SK-N-SH (cell line): ENCODE measurements at regions not wholly inside any gene's neighbourhood (a gene's known extent, or its start where the extent isn't known, plus 50 kb on each side); places are given as distances from the start of the nearest gene placed in this dataset.
A peak's percentile ranks its signal among the peaks of the same experiment; 100 is the strongest.

Source experiments
- CTCF ChIA-PET: fragments of 300-600, 350-600 bp; formaldehyde crosslinking; extraction: SDS; loops from one replicate; lab custom pipeline; 2021; lab: Yijun Ruan, JAX
- POLR2A ChIA-PET: fragments of 350-600 bp; sonication (Branson Sonifier 250); formaldehyde crosslinking; extraction: SDS; loops from one replicate; lab custom pipeline; 2020; ENCODE audit warnings: antibody characterized with exemption, inconsistent platforms; lab: Yijun Ruan, JAX
- DNase-seq: peaks from one replicate; pipeline ENCODE4 v3.0.0; 2012
- H2AFZ ChIP-seq: fragments of 200-600 bp; sonication (generic); 2 replicates; pipeline ENCODE4 v1.8.1; 2016; ENCODE audit warnings: antibody characterized with exemption, mild to moderate bottlenecking, low read depth
- H3F3A ChIP-seq: fragments of 200-600 bp; sonication (generic); replicated peaks from 2 replicates; pipeline ENCODE3; 2016; ENCODE audit warnings: antibody characterized with exemption, mild to moderate bottlenecking; ENCODE audit not compliant: insufficient read depth
- H3K27ac ChIP-seq, 2 experiments: fragments of 200-500 bp in 1 of 2; fragments of 200-600 bp in 1 of 2; sonication (Bioruptor generic) in 1 of 2; sonication (generic), shearing (Covaris generic) in 1 of 2; 2 replicates each; pipeline versions ENCODE4 v1.5.1 to v1.6.1; 2014 to 2016; ENCODE audit warnings: low read depth in 2 of 2, inconsistent platforms in 1 of 2, low read length in 1 of 2, mild to moderate bottlenecking in 1 of 2, mixed read lengths in 1 of 2
- H3K27me3 ChIP-seq: fragments of 200-600 bp; sonication (generic), shearing (Covaris generic); 2 replicates; pipeline ENCODE4 v1.6.1; 2016; ENCODE audit warnings: mixed run types; ENCODE audit not compliant: insufficient read depth
- H3K36me3 ChIP-seq, 2 experiments: fragments of 200-500 bp in 1 of 2; fragments of 200-600 bp in 1 of 2; sonication (Bioruptor generic) in 1 of 2; sonication (generic) in 1 of 2; replicated peaks in 1 of 2; 2 replicates each; pipeline versions ENCODE3 to v1.5.1; 2014 to 2016; ENCODE audit warnings: low read length in 1 of 2, mild to moderate bottlenecking in 1 of 2; ENCODE audit not compliant: insufficient read depth in 2 of 2, control insufficient read depth in 1 of 2
- H3K4me1 ChIP-seq, 2 experiments: fragments of 200-500 bp in 1 of 2; fragments of 200-600 bp in 1 of 2; sonication (Bioruptor generic) in 1 of 2; sonication (generic), shearing (Covaris generic) in 1 of 2; 2 replicates each; pipeline versions ENCODE4 v1.5.1 to v1.6.1; 2014 to 2016; ENCODE audit warnings: low read depth in 1 of 2, low read length in 1 of 2, mixed run types in 1 of 2; ENCODE audit not compliant: insufficient read depth in 2 of 2, control insufficient read depth in 1 of 2
- H3K4me2 ChIP-seq: fragments of 200-600 bp; sonication (generic), shearing (Covaris generic); 2 replicates; pipeline ENCODE4 v1.6.1; 2017; ENCODE audit warnings: mixed run types
- H3K4me3 ChIP-seq, 2 experiments: fragments of 200-500 bp in 1 of 2; fragments of 200-600 bp in 1 of 2; sonication (Bioruptor generic) in 1 of 2; sonication (generic), shearing (Covaris generic) in 1 of 2; 2 replicates each; pipeline versions ENCODE4 v1.5.1 to v1.8.1; 2014 to 2016; ENCODE audit warnings: low read depth in 2 of 2, inconsistent platforms in 1 of 2, low read length in 1 of 2, mild to moderate bottlenecking in 1 of 2, mixed read lengths in 1 of 2, moderate library complexity in 1 of 2
- H3K79me2 ChIP-seq: fragments of 200-600 bp; sonication (generic); 2 replicates; pipeline ENCODE4 v1.8.1; 2017; ENCODE audit warnings: mild to moderate bottlenecking; ENCODE audit not compliant: insufficient read depth
- H3K9ac ChIP-seq: fragments of 200-600 bp; sonication (generic); 2 replicates; pipeline ENCODE4 v1.6.1; 2017; ENCODE audit warnings: mixed run types
- H3K9me2 ChIP-seq: fragments of 200-600 bp; sonication (generic); 2 replicates; pipeline ENCODE4 v1.6.1; 2017; ENCODE audit warnings: mixed run types
- H3K9me3 ChIP-seq: fragments of 200-600 bp; sonication (generic); 2 replicates; pipeline ENCODE4 v1.6.1; 2017; ENCODE audit warnings: mixed run types, mild to moderate bottlenecking, moderate library complexity
- H4K20me1 ChIP-seq: fragments of 200-600 bp; sonication (generic); 2 replicates; pipeline ENCODE4 v1.6.1; 2017; ENCODE audit warnings: mild to moderate bottlenecking, mixed run types; ENCODE audit not compliant: insufficient read depth
- CHD2 ChIP-seq: fragments of 150-350 bp; IDR thresholded peaks from 2 replicates; pipeline ENCODE4 v1.6.1; 2018; ENCODE audit warnings: low read length; ENCODE audit not compliant: partially characterized antibody
- ELF1 ChIP-seq: IDR thresholded peaks from 2 replicates; pipeline ENCODE4 v1.4.0; 2012
- FOSL2 ChIP-seq: IDR thresholded peaks from 2 replicates; pipeline ENCODE4 v1.4.0; 2012; ENCODE audit warnings: low read depth, mild to moderate bottlenecking, moderate library complexity, borderline replicate concordance
- GABPA ChIP-seq: IDR thresholded peaks from 2 replicates; pipeline ENCODE4 v1.4.0; 2012; ENCODE audit warnings: low read depth, mild to moderate bottlenecking
- MEF2A ChIP-seq: IDR thresholded peaks from 2 replicates; pipeline ENCODE4 v1.4.0; 2012; ENCODE audit warnings: low read depth, borderline replicate concordance
- POLR2AphosphoS5 ChIP-seq: IDR thresholded peaks from 2 replicates; pipeline ENCODE4 v1.6.1; 2012; ENCODE audit warnings: low read depth, low read length
- RAD21 ChIP-seq: IDR thresholded peaks from 2 replicates; pipeline ENCODE4 v1.6.1; 2012; ENCODE audit warnings: mild to moderate bottlenecking, low read length
- RCOR1 ChIP-seq: fragments of 150-350 bp; IDR thresholded peaks from 2 replicates; pipeline ENCODE4 v1.6.1; 2017; ENCODE audit warnings: antibody characterized with exemption, low read length
- RFX5 ChIP-seq: IDR thresholded peaks from 2 replicates; pipeline ENCODE4 v1.6.1; 2012; ENCODE audit warnings: mild to moderate bottlenecking, improper control_type of control experiment, low read length
- SIN3A ChIP-seq: IDR thresholded peaks from 2 replicates; pipeline ENCODE4 v1.6.1; 2012; ENCODE audit warnings: low read depth, mild to moderate bottlenecking, low read length, moderate library complexity, borderline replicate concordance
- TAF1 ChIP-seq: IDR thresholded peaks from 2 replicates; pipeline ENCODE4 v1.6.1; 2012; ENCODE audit warnings: low read depth, mild to moderate bottlenecking, low read length, moderate library complexity, borderline replicate concordance
- WGBS: methylation state at CpG from one replicate; pipeline ENCODE4 v1.1.6; 2017; ENCODE audit warnings: low lambda C conversion rate; 5-methylcytosine and 5-hydroxymethylcytosine counted together
- TF ChIP-seq, protein P1 (sequence below): fragments of 150-350 bp; IDR thresholded peaks from 2 replicates; pipeline ENCODE4 v1.6.1; 2016; ENCODE audit warnings: mild to moderate bottlenecking, low read depth, low read length
- TF ChIP-seq, protein P2 (sequence below): fragments of 150-350 bp; IDR thresholded peaks from 2 replicates; pipeline ENCODE4 v1.6.1; 2017; ENCODE audit warnings: antibody characterized with exemption, low read length, low read depth, borderline replicate concordance
- TF ChIP-seq, protein P3 (sequence below): IDR thresholded peaks from 2 replicates; pipeline ENCODE4; 2012

DNA sequence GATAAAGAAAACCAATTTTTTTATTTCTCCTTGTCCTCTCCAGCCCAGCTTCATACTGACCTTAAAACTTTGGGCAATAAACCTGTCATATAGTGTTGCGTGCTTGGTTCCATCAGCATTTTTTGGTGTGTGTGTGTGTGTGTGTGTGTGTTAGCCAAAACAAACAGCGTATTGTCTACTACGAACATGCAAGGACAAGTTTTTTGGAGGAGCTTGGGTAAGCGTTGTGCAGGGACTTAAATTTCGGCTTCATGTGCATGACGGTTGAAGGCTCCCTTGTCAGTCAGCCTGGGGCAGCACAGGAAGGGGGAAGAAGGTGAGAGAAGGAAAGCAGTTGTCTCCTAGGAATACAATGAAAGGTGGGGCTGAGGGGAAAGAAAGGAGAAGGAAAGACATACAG lies 62.0 kb upstream of the PAX1 start:
- ChIA-PET CTCF (no interaction called here), POLR2A (no interaction called here)
- WGBS: 0% methylated on average over 6 of the region's 6 CpGs
- no peaks in the 10 kb centered on the region for H3K79me2 ChIP-seq
- H3K27me3 ChIP-seq: no peaks in the 10 kb centered on the region
- TF ChIP-seq, protein P1, sequence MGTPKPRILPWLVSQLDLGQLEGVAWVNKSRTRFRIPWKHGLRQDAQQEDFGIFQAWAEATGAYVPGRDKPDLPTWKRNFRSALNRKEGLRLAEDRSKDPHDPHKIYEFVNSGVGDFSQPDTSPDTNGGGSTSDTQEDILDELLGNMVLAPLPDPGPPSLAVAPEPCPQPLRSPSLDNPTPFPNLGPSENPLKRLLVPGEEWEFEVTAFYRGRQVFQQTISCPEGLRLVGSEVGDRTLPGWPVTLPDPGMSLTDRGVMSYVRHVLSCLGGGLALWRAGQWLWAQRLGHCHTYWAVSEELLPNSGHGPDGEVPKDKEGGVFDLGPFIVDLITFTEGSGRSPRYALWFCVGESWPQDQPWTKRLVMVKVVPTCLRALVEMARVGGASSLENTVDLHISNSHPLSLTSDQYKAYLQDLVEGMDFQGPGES: no peak
- TF ChIP-seq, protein P2, sequence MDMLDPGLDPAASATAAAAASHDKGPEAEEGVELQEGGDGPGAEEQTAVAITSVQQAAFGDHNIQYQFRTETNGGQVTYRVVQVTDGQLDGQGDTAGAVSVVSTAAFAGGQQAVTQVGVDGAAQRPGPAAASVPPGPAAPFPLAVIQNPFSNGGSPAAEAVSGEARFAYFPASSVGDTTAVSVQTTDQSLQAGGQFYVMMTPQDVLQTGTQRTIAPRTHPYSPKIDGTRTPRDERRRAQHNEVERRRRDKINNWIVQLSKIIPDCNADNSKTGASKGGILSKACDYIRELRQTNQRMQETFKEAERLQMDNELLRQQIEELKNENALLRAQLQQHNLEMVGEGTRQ: no peak
- TF ChIP-seq RFX5 (no peak), CHD2 (no peak)
- H2AFZ ChIP-seq: no peak overlapping the region
- H3K9me3 ChIP-seq: no peaks in the 10 kb centered on the region
- no peaks in the 10 kb centered on the region for H3K4me1 ChIP-seq
- no peak overlapping the region for H3K4me3 ChIP-seq
- H3F3A ChIP-seq: no peaks in the 10 kb centered on the region
- no peak for DNase-seq
- H3K9ac ChIP-seq: no peak overlapping the region
- no peak overlapping the region for H3K27ac ChIP-seq
- no peaks in the 10 kb centered on the region for H3K9me2 ChIP-seq
- no peak overlapping the region for H3K4me2 ChIP-seq
- no peaks in the 10 kb centered on the region for H4K20me1 ChIP-seq
- H3K36me3 ChIP-seq: no peaks in the 10 kb centered on the region

DNA sequence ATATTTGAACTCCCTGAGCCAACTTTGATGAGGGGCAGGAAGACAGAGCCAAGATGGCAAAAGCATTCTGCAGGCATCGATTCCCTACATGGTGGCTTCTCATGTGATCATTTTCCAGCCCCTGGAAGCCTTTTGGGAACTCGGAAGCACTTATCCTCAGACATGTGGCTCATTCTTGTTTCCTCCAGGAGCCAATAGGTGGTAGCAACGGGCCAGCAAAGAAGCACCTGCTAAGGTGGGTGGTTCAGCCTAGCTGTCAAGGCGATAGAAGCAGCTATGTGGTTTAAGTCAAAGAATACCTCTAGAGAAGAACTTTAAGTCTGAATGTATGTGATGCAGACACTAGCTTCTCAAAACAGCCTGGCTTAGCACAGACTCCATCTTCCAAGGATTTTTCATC lies 64.9 kb upstream of the PAX1 start:
- H3K4me2 ChIP-seq: no peak overlapping the region
- POLR2A ChIA-PET: no interaction called here
- no peaks in the 10 kb centered on the region for H3K27me3 ChIP-seq
- H3F3A ChIP-seq: no peaks in the 10 kb centered on the region
- no peaks in the 10 kb centered on the region for H4K20me1 ChIP-seq
- H3K9me3 ChIP-seq: no peaks in the 10 kb centered on the region
- H2AFZ ChIP-seq: no peak overlapping the region
- no peak for DNase-seq
- H3K27ac ChIP-seq: no peak overlapping the region
- no peaks in the 10 kb centered on the region for H3K36me3 ChIP-seq
- no peak overlapping the region for H3K4me3 ChIP-seq
- TF ChIP-seq SIN3A: no peak
- 0 out of 2 replicates have a peak, but pooled peaks have one; percentile 13 for TF ChIP-seq RAD21
- TF ChIP-seq, all 33 proteins: peak for 1
- Histone ChIP-seq H3K9me2 (no peaks in the 10 kb centered on the region), H3K4me1 (no peaks in the 10 kb centered on the region), H3K79me2 (no peaks in the 10 kb centered on the region), H3K9ac (no peak overlapping the region)
- WGBS: 0% methylated on average over 4 of the region's 4 CpGs
- CTCF ChIA-PET: interaction anchor here (2.3 kb wide), 1 partner anchor 25 kb away, joined by 8 read pairs; no protein-coding TSS in a partner anchor

DNA sequence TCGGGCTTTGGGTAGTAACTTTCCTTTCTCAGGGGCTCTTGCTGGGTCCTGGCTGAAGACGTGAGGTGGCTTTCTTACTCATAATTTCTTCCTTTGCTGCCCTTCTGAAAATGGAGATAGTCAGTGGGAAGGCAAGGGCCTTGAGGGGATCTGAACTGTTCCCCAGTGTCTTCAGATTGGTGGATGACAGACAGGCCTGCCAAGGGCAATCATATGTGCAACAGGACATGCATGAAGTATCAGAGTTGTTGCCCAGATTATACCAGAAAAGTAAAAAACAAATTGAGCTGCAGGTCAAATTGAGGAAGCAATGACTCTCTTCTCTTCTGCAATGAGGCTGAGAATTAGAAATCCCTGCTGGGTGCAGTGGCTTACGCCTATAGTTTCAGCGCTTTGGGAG lies 71.6 kb upstream of the PAX1 start:
- Histone ChIP-seq H3K4me3 (no peak overlapping the region), H4K20me1 (no peaks in the 10 kb centered on the region), H3K9me3 (no peaks in the 10 kb centered on the region), H2AFZ (no peak overlapping the region), H3K27me3 (no peaks in the 10 kb centered on the region), H3F3A (no peaks in the 10 kb centered on the region), H3K79me2 (no peaks in the 10 kb centered on the region), H3K9me2 (no peaks in the 10 kb centered on the region), H3K27ac (no peak overlapping the region), H3K36me3 (no peaks in the 10 kb centered on the region), H3K9ac (no peak overlapping the region), H3K4me2 (no peak overlapping the region), H3K4me1 (no peaks in the 10 kb centered on the region)
- DNase-seq: no peak
- ChIA-PET CTCF (interaction anchor here (0.8 to 1.8 kb wide), 3 partner anchors 12 to 86 kb away, joined by 3 to 7 read pairs (median 3); no protein-coding TSS in a partner anchor), POLR2A (no interaction called here)
- 7% methylated on average over 4 of the region's 4 CpGs for WGBS
- TF ChIP-seq FOSL2 (no peak), MEF2A (no peak), POLR2AphosphoS5 (no peak), RCOR1 (no peak), RFX5 (no peak), TAF1 (no peak), GABPA (no peak), ELF1 (no peak)
- TF ChIP-seq, protein P3, sequence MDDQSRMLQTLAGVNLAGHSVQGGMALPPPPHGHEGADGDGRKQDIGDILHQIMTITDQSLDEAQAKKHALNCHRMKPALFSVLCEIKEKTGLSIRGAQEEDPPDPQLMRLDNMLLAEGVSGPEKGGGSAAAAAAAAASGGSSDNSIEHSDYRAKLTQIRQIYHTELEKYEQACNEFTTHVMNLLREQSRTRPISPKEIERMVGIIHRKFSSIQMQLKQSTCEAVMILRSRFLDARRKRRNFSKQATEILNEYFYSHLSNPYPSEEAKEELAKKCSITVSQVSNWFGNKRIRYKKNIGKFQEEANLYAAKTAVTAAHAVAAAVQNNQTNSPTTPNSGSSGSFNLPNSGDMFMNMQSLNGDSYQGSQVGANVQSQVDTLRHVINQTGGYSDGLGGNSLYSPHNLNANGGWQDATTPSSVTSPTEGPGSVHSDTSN: no peak
